ENCODE measurements at regions not wholly inside any gene's neighbourhood (a gene's known extent, or its start where the extent isn't known, plus 50 kb on each side); places are given as distances from the start of the nearest gene placed in this dataset.

GRCh38 chr17:13329421-13329820 is 272.3 kb downstream of the HS3ST3A1 start:
- TF ChIP-seq CTCF (conservative IDR thresholded peaks at IDR 0.05; ENCODE audit: low read length) = no peak
- no peak for TF ChIP-seq EZH2phosphoT487 (IDR thresholded peaks at IDR 0.05; ENCODE audit: borderline replicate concordance)
